ENCODE measurements at regions not wholly inside any gene's neighbourhood (a gene's known extent, or its start where the extent isn't known, plus 50 kb on each side); places are given as distances from the start of the nearest gene placed in this dataset.

DNA sequence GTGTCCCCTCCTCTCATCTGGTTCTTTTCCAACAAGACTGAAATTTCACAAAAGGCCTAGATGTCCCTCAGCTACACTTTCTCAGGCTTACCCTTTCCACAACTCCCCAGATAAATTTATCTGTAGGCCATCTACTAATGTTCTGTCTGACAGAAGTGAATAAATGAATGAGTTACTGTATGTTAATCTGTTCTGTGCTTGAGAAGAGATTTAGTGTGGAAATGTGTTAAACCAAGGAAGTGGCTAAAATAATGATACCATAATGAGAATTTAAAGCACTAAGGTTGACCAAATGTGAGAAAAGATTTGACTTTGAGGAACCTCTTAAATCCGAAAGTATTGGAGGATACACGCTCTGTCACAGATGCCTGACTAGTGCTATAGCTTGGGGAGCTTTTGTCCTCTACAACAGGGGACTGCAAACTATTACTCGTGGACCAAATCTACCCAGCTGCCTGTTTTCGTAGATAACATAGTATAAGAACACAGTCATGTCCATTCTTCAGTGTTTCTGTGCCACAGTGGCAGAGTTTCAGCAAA, 74.8 kb upstream of the P2RY1 start:
- no peaks in the 10 kb centered on the region for H3K4me1 ChIP-seq
- H3K27ac ChIP-seq: no peak overlapping the region
- H3K36me3 ChIP-seq (ENCODE audit: control insufficient read depth, insufficient read depth, low read length): no peaks in the 10 kb centered on the region
- H3K4me3 ChIP-seq (ENCODE audit: low read depth, low read length): no peak overlapping the region
- no peaks in the 10 kb centered on the region for H3K27me3 ChIP-seq (ENCODE audit: control insufficient read depth, insufficient read depth, low read length)
- no peak overlapping the region for H2AFZ ChIP-seq
- TF ChIP-seq CTCF (IDR thresholded peaks at IDR 0.05): no peak
- H3K79me2 ChIP-seq: no peaks in the 10 kb centered on the region
- H3K4me2 ChIP-seq (ENCODE audit: low read length): no peak overlapping the region
- H3K9ac ChIP-seq: no peak overlapping the region
- no peaks in the 10 kb centered on the region for H3K9me3 ChIP-seq (ENCODE audit: control insufficient read depth, low read length)

GRCh38 chr3:152760591-152760990, 74.3 kb upstream of the P2RY1 start:
- Histone ChIP-seq H3K27me3 (ENCODE audit: control insufficient read depth, insufficient read depth, low read length) (no peaks in the 10 kb centered on the region), H3K27ac (no peak overlapping the region)

GRCh38 chr3:152768478-152768877, 66.5 kb upstream of the P2RY1 start:
- Histone ChIP-seq H3K4me3 (ENCODE audit: low read depth, low read length) (no peak overlapping the region), H3K4me1 (no peaks in the 10 kb centered on the region), H3K27me3 (ENCODE audit: control insufficient read depth, insufficient read depth, low read length) (no peaks in the 10 kb centered on the region), H2AFZ (no peak overlapping the region), H3K79me2 (no peaks in the 10 kb centered on the region), H3K9ac (no peak overlapping the region), H3K9me3 (ENCODE audit: control insufficient read depth, low read length) (no peaks in the 10 kb centered on the region), H3K27ac (no peak overlapping the region), H3K36me3 (ENCODE audit: control insufficient read depth, insufficient read depth, low read length) (no peaks in the 10 kb centered on the region), H3K4me2 (ENCODE audit: low read length) (no peak overlapping the region)
- TF ChIP-seq CTCF (IDR thresholded peaks at IDR 0.05): no peak

More at GRCh38 chr3:152760591-152760990, 74.3 kb upstream of the P2RY1 start:
- Histone ChIP-seq H3K9ac (no peak overlapping the region), H3K4me2 (ENCODE audit: low read length) (no peak overlapping the region), H3K9me3 (ENCODE audit: control insufficient read depth, low read length) (no peaks in the 10 kb centered on the region), H3K36me3 (ENCODE audit: control insufficient read depth, insufficient read depth, low read length) (no peaks in the 10 kb centered on the region), H3K4me1 (no peaks in the 10 kb centered on the region), H3K4me3 (ENCODE audit: low read depth, low read length) (no peak overlapping the region), H3K79me2 (no peaks in the 10 kb centered on the region), H2AFZ (no peak overlapping the region)
- no peak for TF ChIP-seq CTCF (IDR thresholded peaks at IDR 0.05)

GRCh38 chr3:152769523-152769922, 65.4 kb upstream of the P2RY1 start:
- Histone ChIP-seq H3K4me2 (ENCODE audit: low read length) (no peak overlapping the region), H3K27ac (no peak overlapping the region), H3K9me3 (ENCODE audit: control insufficient read depth, low read length) (no peaks in the 10 kb centered on the region), H3K4me1 (no peaks in the 10 kb centered on the region), H3K9ac (no peak overlapping the region), H3K4me3 (ENCODE audit: low read depth, low read length) (no peak overlapping the region), H3K79me2 (no peaks in the 10 kb centered on the region), H2AFZ (no peak overlapping the region), H3K36me3 (ENCODE audit: control insufficient read depth, insufficient read depth, low read length) (no peaks in the 10 kb centered on the region), H3K27me3 (ENCODE audit: control insufficient read depth, insufficient read depth, low read length) (no peaks in the 10 kb centered on the region)
- no peak for TF ChIP-seq CTCF (IDR thresholded peaks at IDR 0.05)

GRCh38 chr3:152770296-152770695, 64.6 kb upstream of the P2RY1 start:
- TF ChIP-seq CTCF (IDR thresholded peaks at IDR 0.05): no peak
- Histone ChIP-seq H3K4me2 (ENCODE audit: low read length) (no peak overlapping the region), H3K9ac (no peak overlapping the region), H2AFZ (no peak overlapping the region), H3K9me3 (ENCODE audit: control insufficient read depth, low read length) (no peaks in the 10 kb centered on the region), H3K4me3 (ENCODE audit: low read depth, low read length) (no peak overlapping the region), H3K27ac (no peak overlapping the region), H3K27me3 (ENCODE audit: control insufficient read depth, insufficient read depth, low read length) (no peaks in the 10 kb centered on the region), H3K4me1 (no peaks in the 10 kb centered on the region), H3K79me2 (no peaks in the 10 kb centered on the region), H3K36me3 (ENCODE audit: control insufficient read depth, insufficient read depth, low read length) (no peaks in the 10 kb centered on the region)

Measured in parathyroid adenoma (tissue), 2 donors.